B cell (primary cell): ENCODE measurements at regions not wholly inside any gene's neighbourhood (a gene's known extent, or its start where the extent isn't known, plus 50 kb on each side); places are given as distances from the start of the nearest gene placed in this dataset.

ENCODE experiments used
- ATAC-seq: fragments of 200-7000 bp; cut with Tn5 transposase; one replicate; pipeline ENCODE4 v1.10.0; 2021; ENCODE audit warnings: low read depth, mild to moderate bottlenecking, moderate number of reproducible peaks, moderate library complexity
- CTCF ChIA-PET: fragments of 350-600 bp; sonication (Branson Sonifier 250); formaldehyde crosslinking; loops from one replicate; lab custom pipeline; 2021; ENCODE audit warnings: antibody characterized with exemption, inconsistent platforms; lab: Charles Lee
- POLR2A ChIA-PET: fragments of 350-600 bp; sonication (Branson Sonifier 250); formaldehyde crosslinking; loops from one replicate; lab custom pipeline; 2021; ENCODE audit warnings: antibody characterized with exemption; lab: Charles Lee
- DNase-seq: peaks from one replicate; pipeline ENCODE4 v3.0.0; 2013
- H2AFZ ChIP-seq: 2 replicates; pipeline ENCODE4 v1.6.1; 2012; ENCODE audit warnings: mild to moderate bottlenecking, low read depth, low read length; ENCODE audit not compliant: insufficient read depth, poor library complexity, severe bottlenecking
- H3K27ac ChIP-seq, 2 donors: 1 replicate in 1 of 2; 2 replicates in 1 of 2; pipeline ENCODE4 v1.5.1; 2012 to 2013; ENCODE audit warnings: low read length in 2 of 2, mild to moderate bottlenecking in 2 of 2, moderate library complexity in 1 of 2
- H3K27me3 ChIP-seq, 4 experiments: fragments of 200-600 bp in 1 of 4; sonication (generic) in 1 of 4; replicated peaks in 1 of 4; 1 replicate in 2 of 4; 2 replicates in 2 of 4; pipeline versions ENCODE4 v1.6.1 to v1.7.0; 2013 to 2016; ENCODE audit warnings: low read length in 3 of 4, mild to moderate bottlenecking in 2 of 4, mixed read lengths in 1 of 4, moderate library complexity in 1 of 4; ENCODE audit not compliant: insufficient read depth in 4 of 4, control insufficient read depth in 3 of 4; ENCODE audit errors: control extremely low read depth in 1 of 4
- H3K36me3 ChIP-seq, 2 experiments: replicated peaks in 1 of 2; 1 replicate in 1 of 2; 2 replicates in 1 of 2; pipeline versions ENCODE4 v1.6.1 to v1.7.1; 2013; ENCODE audit warnings: low read length in 1 of 2; ENCODE audit not compliant: insufficient read depth in 2 of 2, control insufficient read depth in 1 of 2; ENCODE audit errors: control extremely low read depth in 1 of 2, extremely low read depth in 1 of 2
- H3K4me1 ChIP-seq, 2 donors: fragments of 200-600 bp in 1 of 2; sonication (generic) in 1 of 2; 1 replicate in 1 of 2; 2 replicates in 1 of 2; pipeline versions ENCODE4 v1.5.1 to v1.6.1; 2013 to 2017; ENCODE audit warnings: low read length in 2 of 2; ENCODE audit not compliant: control insufficient read depth in 2 of 2, insufficient read depth in 2 of 2
- H3K4me2 ChIP-seq: replicated peaks from 2 replicates; pipeline ENCODE3; 2012; ENCODE audit warnings: mild to moderate bottlenecking, low read depth, low read length; ENCODE audit not compliant: poor library complexity, severe bottlenecking
- H3K4me3 ChIP-seq, 5 experiments: fragments of 200-600 bp in 1 of 5; sonication (generic) in 1 of 5; 1 replicate in 3 of 5; 2 replicates in 2 of 5; pipeline versions ENCODE4 v1.5.1 to v1.7.0; 2011 to 2016; ENCODE audit warnings: low read length in 4 of 5, mild to moderate bottlenecking in 4 of 5, low read depth in 2 of 5, control low read depth in 1 of 5, moderate library complexity in 1 of 5; ENCODE audit not compliant: insufficient read depth in 1 of 5; ENCODE audit errors: control extremely low read depth in 1 of 5, extremely low read depth in 1 of 5
- H3K79me2 ChIP-seq: fragments of 200-600 bp; sonication (generic); one replicate; pipeline ENCODE4 v1.6.0; 2016; ENCODE audit warnings: low read length; ENCODE audit not compliant: control insufficient read depth, insufficient read depth
- H3K9ac ChIP-seq: fragments of 200-600 bp; sonication (generic); 2 replicates; pipeline ENCODE4 v1.6.1; 2017; ENCODE audit warnings: mild to moderate bottlenecking, low read length, moderate library complexity
- H3K9me3 ChIP-seq, 3 donors: one replicate each; pipeline versions ENCODE4 v1.6.1 to v1.7.1; 2013; ENCODE audit warnings: low read length in 2 of 3; ENCODE audit not compliant: control insufficient read depth in 2 of 3, insufficient read depth in 1 of 3; ENCODE audit errors: control extremely low read depth in 1 of 3
- H4K20me1 ChIP-seq: 2 replicates; pipeline ENCODE4 v1.6.0; 2012; ENCODE audit warnings: mild to moderate bottlenecking, low read length; ENCODE audit not compliant: insufficient read depth, control insufficient read depth, poor library complexity, severe bottlenecking
- H3K27ac Mint-ChIP-seq: one replicate; pipeline ENCODE4 v1.8.0; 2021; ENCODE audit warnings: mixed read lengths
- H3K27me3 Mint-ChIP-seq: one replicate; pipeline ENCODE4 v1.8.0; 2021; ENCODE audit warnings: mixed read lengths
- H3K4me1 Mint-ChIP-seq: one replicate; pipeline ENCODE4 v1.8.0; 2021; ENCODE audit warnings: mixed read lengths
- H3K4me3 Mint-ChIP-seq: one replicate; pipeline ENCODE4 v1.8.0; 2021; ENCODE audit warnings: mixed read lengths
- H3K9me3 Mint-ChIP-seq: one replicate; pipeline ENCODE4 v1.8.0; 2022; ENCODE audit warnings: mixed read lengths; ENCODE audit not compliant: insufficient read depth
- CTCF ChIP-seq: fragments of 200-600 bp; IDR thresholded peaks from one replicate; pipeline ENCODE4 v1.8.0; 2022; ENCODE audit warnings: antibody characterized with exemption, mild to moderate bottlenecking
- EZH2 ChIP-seq: IDR thresholded peaks from 2 replicates; pipeline ENCODE4 v1.6.1; 2012; ENCODE audit warnings: borderline replicate concordance, low read depth, mild to moderate bottlenecking, moderate library complexity, low read length; ENCODE audit not compliant: insufficient read depth, poor library complexity, severe bottlenecking
- WGBS: methylation state at CpG from one replicate; pipeline ENCODE4 v1.1.5; 2013; ENCODE audit warnings: missing lambda C conversion rate; ENCODE audit not compliant: insufficient coverage; 5-methylcytosine and 5-hydroxymethylcytosine counted together
- intact Hi-C: fragments of 100-400 bp; cut with micrococcal nuclease; formaldehyde crosslinking; loops from one replicate; pipeline ENCODE4 v1.10.0; 2022

DNA sequence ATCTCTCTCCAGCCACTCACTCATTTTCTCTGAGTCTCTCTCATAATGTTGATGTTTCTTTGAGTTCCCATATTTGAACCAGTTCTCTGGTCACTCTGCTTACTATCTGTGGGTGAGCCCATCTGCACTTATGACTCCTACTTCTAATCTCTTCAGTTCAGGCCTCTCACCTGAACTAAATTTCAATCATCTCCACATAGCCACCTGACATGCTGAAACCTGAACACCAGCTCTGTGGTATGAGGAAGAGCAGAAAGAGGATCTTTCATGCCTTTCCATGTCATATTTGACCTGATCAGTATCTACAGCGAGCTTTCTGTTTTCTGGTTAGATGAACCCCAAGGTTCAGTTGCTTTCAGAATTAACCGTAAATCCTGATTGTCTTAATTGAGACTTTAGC, 122.2 kb upstream of the ESX1 start:
- ChIA-PET CTCF (no interaction called here), POLR2A (no interaction called here)
- H3K4me1 ChIP-seq, result no peaks in the 10 kb centered on the region
- no peaks in the 10 kb centered on the region for H3K36me3 ChIP-seq
- intact Hi-C loops, result no loop called here
- no peak overlapping the region for H3K9ac ChIP-seq
- WGBS, result no CpG with 5 or more reads among the region's 2 CpGs
- Mint-ChIP-seq H3K4me3 (no peak overlapping the region), H3K27ac (no peak overlapping the region), H3K9me3 (no peaks in the 10 kb centered on the region), H3K4me1 (no peaks in the 10 kb centered on the region), H3K27me3 (peaks cover 8% of the 10 kb centered on the region)
- ATAC-seq, result no peak
- no peaks in the 10 kb centered on the region for H3K27me3 ChIP-seq
- H3K4me2 ChIP-seq, result no peak overlapping the region
- DNase-seq, result no peak
- no peaks in the 10 kb centered on the region for H3K79me2 ChIP-seq
- H3K9me3 ChIP-seq, result no peaks in the 10 kb centered on the region
- no peaks in the 10 kb centered on the region for H4K20me1 ChIP-seq
- TF ChIP-seq CTCF (no peak), EZH2 (no peak)
- H3K4me3 ChIP-seq, result no peak overlapping the region
- no peak overlapping the region for H2AFZ ChIP-seq
- H3K27ac ChIP-seq, result no peak overlapping the region

DNA sequence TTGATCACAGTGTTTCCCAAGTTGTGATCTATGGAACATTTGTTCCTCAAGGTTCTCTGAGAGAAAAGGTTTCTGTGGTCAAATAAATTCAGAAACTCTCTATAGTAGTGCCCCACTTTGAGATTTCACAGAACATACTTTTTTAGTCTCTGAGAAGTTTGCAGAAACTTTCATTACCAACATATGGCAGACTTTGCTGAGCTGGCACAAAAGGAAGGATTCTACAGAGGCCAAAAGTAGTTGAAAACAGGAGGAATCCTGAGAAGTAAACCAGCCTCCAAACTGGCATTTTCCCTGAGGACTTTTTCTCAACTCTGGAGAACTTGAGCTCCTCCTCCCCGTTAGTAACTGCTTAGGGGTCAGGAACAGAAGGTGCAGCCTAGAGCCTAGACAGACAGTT, 117.8 kb upstream of the ESX1 start:
- no peak overlapping the region for H3K27ac ChIP-seq
- no peaks in the 10 kb centered on the region for H3K9me3 ChIP-seq
- H3K4me1 Mint-ChIP-seq, result no peaks in the 10 kb centered on the region
- ChIA-PET CTCF (no interaction called here), POLR2A (no interaction called here)
- H3K9me3 Mint-ChIP-seq, result no peaks in the 10 kb centered on the region
- H3K79me2 ChIP-seq, result no peaks in the 10 kb centered on the region
- no peak for DNase-seq
- H3K4me2 ChIP-seq, result no peak overlapping the region
- intact Hi-C loops, result no loop called here
- no peak overlapping the region for H3K27ac Mint-ChIP-seq
- H4K20me1 ChIP-seq, result no peaks in the 10 kb centered on the region
- H3K36me3 ChIP-seq, result no peaks in the 10 kb centered on the region
- no peaks in the 10 kb centered on the region for H3K4me1 ChIP-seq
- no peaks in the 10 kb centered on the region for H3K27me3 Mint-ChIP-seq
- H3K4me3 Mint-ChIP-seq, result no peak overlapping the region
- no CpG with 5 or more reads among the region's 1 CpG for WGBS
- TF ChIP-seq EZH2, result no peak
- TF ChIP-seq CTCF, result no peak
- no peak for ATAC-seq
- H3K4me3 ChIP-seq, result no peak overlapping the region
- H2AFZ ChIP-seq, result no peak overlapping the region
- no peaks in the 10 kb centered on the region for H3K27me3 ChIP-seq
- H3K9ac ChIP-seq, result no peak overlapping the region
